Tongue (tissue), 1 donor: ENCODE measurements at regions not wholly inside any gene's neighbourhood (a gene's known extent, or its start where the extent isn't known, plus 50 kb on each side); places are given as distances from the start of the nearest gene placed in this dataset.
A peak's percentile ranks its signal among the peaks of the same experiment; 100 is the strongest.
"Not testable (repeated sequence)": the region's sequence is repeated elsewhere in the genome, so short reads cannot be mapped to it uniquely, and the experiment has no call there.

ENCODE experiments used
- DNase-seq: peaks from one replicate; pipeline ENCODE4 v3.0.0-alpha.2; 2015

DNA sequence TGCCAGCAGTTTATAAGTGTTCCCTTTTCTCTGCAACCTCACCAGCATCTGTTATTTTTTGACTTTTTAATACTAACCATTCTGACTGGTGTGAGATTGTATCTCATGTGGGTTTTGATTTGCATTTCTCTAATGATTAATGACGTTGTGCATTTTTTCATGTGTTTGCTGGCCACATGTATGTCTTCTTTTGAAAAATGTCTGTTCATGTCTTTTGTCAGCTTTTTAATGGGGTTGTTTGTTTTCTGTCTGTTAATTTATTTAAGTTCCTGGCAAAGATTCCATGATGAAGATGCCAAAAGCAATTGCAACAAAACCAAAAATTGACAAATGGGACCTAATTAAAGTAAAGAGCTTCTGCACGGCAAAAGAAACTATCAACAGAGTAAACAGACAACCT, 137.2 kb upstream of the JCAD start:
- DNase-seq, result not testable (repeated sequence)

GRCh38 chr10:30192846-30193608, 133.6 kb upstream of the JCAD start:
- DNase-seq, result no peak

GRCh38 chr10:30190577-30191552, 131.5 kb upstream of the JCAD start:
- no peak for DNase-seq

DNA sequence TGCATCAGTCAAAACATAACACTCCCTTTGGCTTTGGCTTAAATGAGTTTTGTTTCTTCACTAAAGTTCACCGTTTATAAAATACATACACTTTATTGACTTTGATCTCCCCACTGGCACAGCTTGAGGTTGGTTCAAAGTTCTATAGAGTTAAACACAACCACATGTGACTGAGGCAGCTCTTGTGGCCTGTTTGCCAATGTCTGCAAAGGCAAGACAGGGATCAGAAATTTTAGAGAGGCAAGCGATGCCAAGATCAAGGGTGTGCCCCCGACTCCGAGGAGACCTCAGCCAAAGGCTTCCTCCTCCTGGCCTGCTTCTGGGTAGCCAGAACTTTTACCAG, 129.8 kb upstream of the JCAD start:
- no peak for DNase-seq

DNA sequence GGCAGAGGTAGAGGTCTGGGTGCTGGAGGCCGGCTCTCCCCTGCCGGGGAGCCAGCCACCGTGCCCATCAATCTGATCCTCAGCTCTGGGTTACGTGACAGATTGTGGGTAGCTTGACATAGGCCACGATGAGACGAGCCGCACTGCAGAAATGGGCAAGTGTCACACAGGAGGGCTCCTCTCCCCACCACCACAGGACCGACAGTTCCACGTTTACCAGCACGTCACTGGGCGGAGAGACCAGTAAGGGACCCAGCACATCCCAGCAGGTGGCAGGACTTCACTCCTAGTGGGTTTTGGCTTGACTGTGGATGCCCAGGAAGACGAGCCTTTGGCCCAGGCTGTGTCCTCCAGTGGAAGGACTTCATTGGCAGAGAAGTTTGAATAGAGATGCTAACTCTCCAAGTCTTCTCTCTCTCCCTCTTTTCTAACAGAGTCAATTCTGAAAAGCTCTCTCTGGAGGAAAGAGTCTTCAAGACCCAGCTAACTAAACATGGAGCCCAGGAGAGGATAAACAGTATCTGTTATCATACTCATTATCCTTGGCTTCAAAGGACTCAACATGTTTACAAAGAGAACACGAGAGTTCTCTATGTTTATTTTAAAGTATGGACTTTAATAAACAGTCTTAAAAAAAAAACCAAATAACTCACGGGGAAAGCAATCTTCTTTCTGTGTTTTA, 129.3 kb upstream of the JCAD start:
- DNase-seq, result no peak

GRCh38 chr10:30188101-30188500, 128.7 kb upstream of the JCAD start:
- no peak for DNase-seq

- DNase-seq, result no peak
These were observed 127.6 kb upstream of the JCAD start for GRCh38 chr10:30187010-30187409.

GRCh38 chr10:30186371-30186875, 127.0 kb upstream of the JCAD start:
- DNase-seq, result no peak

DNA sequence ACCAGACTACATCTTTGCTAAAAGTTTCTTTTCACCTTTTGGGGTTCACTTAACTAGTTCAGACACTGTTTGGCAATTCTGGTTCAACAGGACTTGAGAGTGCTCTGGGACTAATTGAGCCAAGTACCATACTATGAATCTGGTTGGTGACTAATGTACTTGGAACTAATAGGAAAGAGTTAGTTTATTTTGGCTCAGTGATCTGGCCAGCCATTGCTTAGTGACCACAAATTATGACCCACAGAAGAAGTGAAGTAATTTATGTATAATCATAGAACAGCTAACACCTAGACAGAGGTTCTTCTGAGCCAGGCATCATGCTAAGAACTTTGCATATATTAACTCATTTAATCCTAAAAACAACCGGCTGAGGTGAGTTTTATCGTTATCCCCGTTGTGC, 126.5 kb upstream of the JCAD start:
- DNase-seq, result no peak

GRCh38 chr10:30185341-30185740, 126.0 kb upstream of the JCAD start:
- no peak for DNase-seq

GRCh38 chr10:30184397-30185033, 125.1 kb upstream of the JCAD start:
- DNase-seq, result no peak

DNA sequence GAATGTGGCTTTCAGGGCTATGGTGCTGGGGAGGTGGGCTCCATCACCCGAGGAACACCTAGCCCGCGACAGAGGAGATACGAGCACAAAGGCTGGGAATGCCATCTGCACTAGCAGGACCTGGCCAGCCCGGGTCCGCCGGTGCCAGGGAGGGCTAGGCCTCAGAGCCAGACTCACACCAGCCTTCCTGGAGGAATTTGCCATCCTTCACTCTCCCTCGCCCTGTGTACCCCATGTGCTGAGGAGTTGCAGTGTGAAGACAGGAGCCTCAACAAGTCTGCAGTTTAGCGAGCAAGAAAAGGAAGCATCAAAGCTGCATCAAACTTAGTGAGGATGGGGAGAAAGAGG, 123.6 kb upstream of the JCAD start:
- DNase-seq, result no peak

DNA sequence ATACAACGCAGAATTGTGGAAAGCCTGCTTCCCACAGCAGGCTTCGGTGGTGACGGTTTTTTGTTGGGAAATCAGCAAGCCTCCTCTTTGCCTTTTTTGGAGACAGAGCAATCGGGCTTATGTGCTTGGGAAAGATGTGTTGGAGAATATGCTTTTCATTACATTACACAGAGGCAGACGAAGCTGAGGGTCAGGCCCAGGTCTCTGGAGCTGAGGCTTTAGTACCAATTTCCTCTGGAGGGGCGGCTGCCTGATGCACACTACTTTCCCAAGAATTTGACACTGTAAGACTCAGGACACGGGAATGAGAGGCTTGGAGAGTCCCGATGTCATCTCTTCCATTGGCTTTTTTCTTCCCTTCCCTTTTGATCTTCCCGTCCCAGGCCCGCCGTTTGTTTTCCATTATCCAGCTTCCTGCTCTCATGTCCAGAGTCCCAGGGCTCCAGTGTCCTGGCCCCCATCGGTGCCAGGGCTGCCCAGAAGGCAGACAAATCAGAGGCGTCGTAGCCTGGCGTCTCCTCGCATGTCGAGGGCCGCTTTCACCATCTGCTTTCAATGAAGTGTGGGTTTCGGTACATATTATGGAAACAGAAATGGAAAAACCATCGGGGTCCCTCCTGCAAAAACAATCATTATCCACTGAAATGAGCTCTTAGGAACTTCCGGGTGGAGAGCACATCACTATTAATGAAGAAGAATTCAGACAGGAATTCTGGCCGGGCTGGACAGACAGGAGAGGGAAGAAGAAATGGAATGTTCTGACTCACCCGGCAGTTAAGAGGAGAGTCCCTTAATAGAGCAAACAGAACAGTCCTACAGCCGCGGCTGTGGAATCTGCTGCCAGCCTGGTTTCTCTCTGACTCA, 123.0 kb upstream of the JCAD start:
- peak; percentile 55 for DNase-seq

DNA sequence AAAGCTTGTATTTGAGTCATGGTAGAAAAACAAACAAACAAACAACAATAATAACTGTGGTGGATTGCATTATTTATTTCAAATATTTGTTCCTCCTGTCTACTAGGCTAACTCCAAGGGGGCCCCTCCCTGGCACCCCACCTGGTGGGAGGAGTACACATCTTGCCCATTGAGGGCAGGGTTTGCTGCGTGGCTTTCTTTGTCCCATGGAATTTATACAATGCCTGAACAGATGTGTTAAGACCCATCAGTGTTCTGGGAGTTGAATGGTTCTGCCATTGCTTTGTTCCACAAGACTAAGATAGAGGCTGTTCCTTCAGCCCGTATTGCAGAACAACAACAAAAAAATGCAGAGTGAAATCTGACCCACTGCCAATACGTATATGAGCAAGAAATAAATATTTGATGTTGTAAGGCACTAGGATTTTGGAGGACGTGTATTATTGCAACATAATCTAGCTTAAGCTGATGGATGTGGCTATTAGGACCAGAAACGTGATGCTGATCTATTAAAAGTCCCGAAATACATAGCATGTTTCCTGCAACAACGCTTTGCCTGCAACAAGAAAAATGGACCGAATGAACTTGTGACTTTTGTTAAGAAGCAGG, 119.1 kb upstream of the JCAD start:
- no peak for DNase-seq

DNA sequence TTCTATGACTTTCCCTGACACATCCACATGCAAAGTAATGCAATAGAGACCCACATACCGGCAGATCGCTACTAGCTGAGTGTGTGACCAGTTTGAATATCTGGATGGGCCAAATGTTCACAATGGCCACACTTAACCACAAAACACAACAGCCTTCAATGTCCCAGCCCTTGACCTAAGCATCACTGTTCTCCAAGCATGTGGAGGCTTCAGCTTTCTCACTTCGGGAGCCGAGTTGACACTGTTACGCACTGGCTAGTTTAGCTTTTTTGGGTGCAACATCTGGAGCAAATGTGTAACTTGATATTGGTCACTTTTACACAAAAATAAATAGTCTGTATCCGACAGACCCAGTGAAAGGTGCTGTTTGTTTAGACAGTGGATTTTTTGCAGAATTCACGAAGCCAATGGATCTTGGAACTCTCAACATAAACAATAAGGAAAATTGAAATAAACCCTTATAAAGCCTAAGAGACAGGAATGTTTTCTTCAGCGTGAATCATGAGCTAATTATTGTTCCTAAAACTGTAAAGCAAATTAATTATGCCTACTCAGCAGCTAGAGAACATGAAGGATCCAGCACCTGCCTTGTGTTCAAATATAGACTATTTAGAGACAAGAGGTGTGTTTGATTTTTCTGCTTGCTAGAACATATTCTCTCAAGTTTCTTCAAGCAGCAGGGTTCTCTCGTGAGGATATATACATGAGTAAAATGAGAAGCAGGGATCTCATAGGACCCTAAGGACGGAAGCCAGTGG, 117.6 kb upstream of the JCAD start:
- DNase-seq, result peak; percentile 40

- no peak for DNase-seq
These were observed 116.8 kb upstream of the JCAD start for GRCh38 chr10:30176182-30176581.

GRCh38 chr10:30172673-30173072, 113.3 kb upstream of the JCAD start:
- no peak for DNase-seq

DNA sequence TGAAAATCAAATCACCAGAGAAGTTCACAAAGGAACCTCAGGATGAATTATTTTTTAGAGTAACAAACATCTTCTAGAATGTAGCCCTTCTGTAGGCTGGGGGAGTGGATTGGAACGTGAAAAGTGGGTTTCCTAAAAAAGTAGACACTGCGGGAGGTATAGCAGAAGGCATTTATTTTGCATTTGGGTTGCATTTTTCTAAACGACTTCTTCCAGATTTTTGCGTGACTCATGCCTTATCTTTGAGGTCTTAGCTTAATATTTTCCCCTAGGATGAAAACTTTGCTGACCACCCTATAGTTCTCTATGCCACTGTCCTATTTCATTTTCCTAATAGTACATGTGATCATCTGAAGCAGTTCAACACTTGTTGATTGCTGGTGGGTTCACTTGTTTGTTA, 112.7 kb upstream of the JCAD start:
- no peak for DNase-seq

GRCh38 chr10:30171601-30172000, 112.2 kb upstream of the JCAD start:
- no peak for DNase-seq

- DNase-seq, result no peak
These were observed 111.4 kb upstream of the JCAD start for GRCh38 chr10:30170814-30171213.
